Peyer's patch (tissue), 4 donors: ENCODE measurements at regions not wholly inside any gene's neighbourhood (a gene's known extent, or its start where the extent isn't known, plus 50 kb on each side); places are given as distances from the start of the nearest gene placed in this dataset.

Experiments
- DNase-seq, 3 donors: peaks; one replicate each; pipeline ENCODE4 v3.0.0-alpha.2; 2017 to 2019
- H3K27ac ChIP-seq, 4 donors: fragments of 200-600 bp; sonication (generic); one replicate each; pipeline ENCODE4 v1.5.1; 2016 to 2019
- H3K27me3 ChIP-seq, 2 donors: fragments of 200-600 bp; sonication (generic); one replicate each; pipeline ENCODE4 v1.5.1; 2019
- H3K36me3 ChIP-seq, 3 donors: fragments of 200-600 bp; sonication (generic); one replicate each; pipeline ENCODE4 v1.5.1; 2016 to 2019
- H3K4me1 ChIP-seq, 4 donors: fragments of 200-600 bp; sonication (generic); one replicate each; pipeline ENCODE4 v1.5.1; 2016 to 2019
- H3K4me3 ChIP-seq, 4 donors: fragments of 200-600 bp; sonication (generic); 1 replicate in 3 of 4; 2 replicates in 1 of 4; pipeline ENCODE4 v1.5.1; 2016 to 2019; ENCODE audit warnings: mild to moderate bottlenecking in 1 of 4
- H3K9me3 ChIP-seq, 4 donors: fragments of 200-600 bp; sonication (generic); one replicate each; pipeline ENCODE4 v1.5.1; 2016 to 2019; ENCODE audit warnings: mild to moderate bottlenecking in 1 of 4
- CTCF ChIP-seq, 6 experiments: fragments of 450-650 bp in 4 of 6; fragments of 200-600 bp in 2 of 6; sonication (generic) in 1 of 6; IDR thresholded peaks; one replicate each; pipeline ENCODE4 v1.5.1; 2017 to 2019; ENCODE audit warnings: antibody characterized with exemption in 6 of 6, mild to moderate bottlenecking in 3 of 6, moderate library complexity in 1 of 6
- POLR2A ChIP-seq, 2 donors: fragments of 450-650 bp; IDR thresholded peaks; one replicate each; pipeline ENCODE4 v1.5.1; 2017; ENCODE audit warnings: antibody characterized with exemption in 2 of 2, mild to moderate bottlenecking in 2 of 2, moderate library complexity in 2 of 2

- Histone ChIP-seq H3K4me3 (no peak overlapping the region), H3K27me3 (no peaks in the 10 kb centered on the region), H3K27ac (no peak overlapping the region), H3K4me1 (no peaks in the 10 kb centered on the region), H3K36me3 (no peaks in the 10 kb centered on the region), H3K9me3 (no peaks in the 10 kb centered on the region)
- no peak for DNase-seq
- TF ChIP-seq CTCF (IDR thresholded peaks at IDR 0.05) (no peak), POLR2A (IDR thresholded peaks at IDR 0.05) (no peak)
These were observed 217.4 kb upstream of the PITX2 start for GRCh38 chr4:110840221-110840654.

- no peaks in the 10 kb centered on the region for H3K4me1 ChIP-seq
- no peaks in the 10 kb centered on the region for H3K9me3 ChIP-seq
- no peaks in the 10 kb centered on the region for H3K27me3 ChIP-seq
- no peak for TF ChIP-seq CTCF (IDR thresholded peaks at IDR 0.05)
- TF ChIP-seq POLR2A (IDR thresholded peaks at IDR 0.05), result no peak
- no peak overlapping the region for H3K27ac ChIP-seq
- no peaks in the 10 kb centered on the region for H3K36me3 ChIP-seq
- no peak overlapping the region for H3K4me3 ChIP-seq
- no peak for DNase-seq
These were observed 225.9 kb upstream of the PITX2 start for GRCh38 chr4:110848787-110849186.

- TF ChIP-seq CTCF (IDR thresholded peaks at IDR 0.05) (no peak), POLR2A (IDR thresholded peaks at IDR 0.05) (no peak)
- H3K9me3 ChIP-seq, result no peaks in the 10 kb centered on the region
- H3K27ac ChIP-seq, result no peak overlapping the region
- DNase-seq, result no peak
- H3K36me3 ChIP-seq, result no peaks in the 10 kb centered on the region
- H3K27me3 ChIP-seq, result no peaks in the 10 kb centered on the region
- no peak overlapping the region for H3K4me3 ChIP-seq
- H3K4me1 ChIP-seq, result no peaks in the 10 kb centered on the region
These were observed 226.6 kb upstream of the PITX2 start for GRCh38 chr4:110849461-110849860.

GRCh38 chr4:110850461-110851442 lies 227.9 kb upstream of the PITX2 start:
- H3K36me3 ChIP-seq, result no peaks in the 10 kb centered on the region
- no peaks in the 10 kb centered on the region for H3K4me1 ChIP-seq
- H3K9me3 ChIP-seq, result no peaks in the 10 kb centered on the region
- H3K27ac ChIP-seq, result no peak overlapping the region
- peak overlapping the region in 1 of 4 donors; percentile 28 for H3K4me3 ChIP-seq
- no peaks in the 10 kb centered on the region for H3K27me3 ChIP-seq
- TF ChIP-seq POLR2A (IDR thresholded peaks at IDR 0.05) (no peak), CTCF (IDR thresholded peaks at IDR 0.05) (no peak)
- peak in 1 of 3 donors; percentile 48 for DNase-seq

- no peak for TF ChIP-seq POLR2A (IDR thresholded peaks at IDR 0.05)
- no peak for TF ChIP-seq CTCF (IDR thresholded peaks at IDR 0.05)
These were observed 229.1 kb upstream of the PITX2 start for GRCh38 chr4:110851989-110852388.

More at GRCh38 chr4:110851989-110852388, 229.1 kb upstream of the PITX2 start:
- no peak overlapping the region for H3K27ac ChIP-seq
- DNase-seq, result no peak
- H3K27me3 ChIP-seq, result no peaks in the 10 kb centered on the region
- no peaks in the 10 kb centered on the region for H3K36me3 ChIP-seq
- H3K4me1 ChIP-seq, result no peaks in the 10 kb centered on the region
- no peaks in the 10 kb centered on the region for H3K9me3 ChIP-seq
- no peak overlapping the region for H3K4me3 ChIP-seq
